ENCODE measurements at regions not wholly inside any gene's neighbourhood (a gene's known extent, or its start where the extent isn't known, plus 50 kb on each side); places are given as distances from the start of the nearest gene placed in this dataset.

DNA sequence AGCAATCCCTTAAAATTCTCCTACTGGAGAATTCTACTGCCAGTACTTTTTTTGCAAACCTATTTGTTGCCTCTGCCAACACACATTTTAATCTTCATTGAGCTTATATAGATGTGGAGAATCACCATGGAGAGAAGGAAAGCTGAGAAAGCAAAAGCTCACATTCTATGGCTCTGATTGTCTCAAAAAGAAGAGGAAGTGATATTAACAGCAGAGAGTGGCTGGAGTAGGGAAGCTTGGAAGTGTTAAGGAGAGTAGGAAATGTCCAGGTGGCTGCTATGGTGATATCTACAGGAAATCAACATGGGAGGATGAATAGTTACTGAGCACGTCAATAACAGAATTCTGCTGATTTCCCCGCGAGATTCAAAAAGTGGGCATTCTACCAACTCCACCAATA is 78.8 kb upstream of the TDRD3 start:
- TF ChIP-seq EP300 (IDR thresholded peaks at IDR 0.05; ENCODE audit: low read depth): no peak
- TF ChIP-seq, protein P1, sequence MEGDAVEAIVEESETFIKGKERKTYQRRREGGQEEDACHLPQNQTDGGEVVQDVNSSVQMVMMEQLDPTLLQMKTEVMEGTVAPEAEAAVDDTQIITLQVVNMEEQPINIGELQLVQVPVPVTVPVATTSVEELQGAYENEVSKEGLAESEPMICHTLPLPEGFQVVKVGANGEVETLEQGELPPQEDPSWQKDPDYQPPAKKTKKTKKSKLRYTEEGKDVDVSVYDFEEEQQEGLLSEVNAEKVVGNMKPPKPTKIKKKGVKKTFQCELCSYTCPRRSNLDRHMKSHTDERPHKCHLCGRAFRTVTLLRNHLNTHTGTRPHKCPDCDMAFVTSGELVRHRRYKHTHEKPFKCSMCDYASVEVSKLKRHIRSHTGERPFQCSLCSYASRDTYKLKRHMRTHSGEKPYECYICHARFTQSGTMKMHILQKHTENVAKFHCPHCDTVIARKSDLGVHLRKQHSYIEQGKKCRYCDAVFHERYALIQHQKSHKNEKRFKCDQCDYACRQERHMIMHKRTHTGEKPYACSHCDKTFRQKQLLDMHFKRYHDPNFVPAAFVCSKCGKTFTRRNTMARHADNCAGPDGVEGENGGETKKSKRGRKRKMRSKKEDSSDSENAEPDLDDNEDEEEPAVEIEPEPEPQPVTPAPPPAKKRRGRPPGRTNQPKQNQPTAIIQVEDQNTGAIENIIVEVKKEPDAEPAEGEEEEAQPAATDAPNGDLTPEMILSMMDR (IDR thresholded peaks at IDR 0.05): no peak
- no peak for TF ChIP-seq POLR2AphosphoS5 (IDR thresholded peaks at IDR 0.05)

All from transverse colon (tissue), 4 donors.